ENCODE measurements at regions not wholly inside any gene's neighbourhood (a gene's known extent, or its start where the extent isn't known, plus 50 kb on each side); places are given as distances from the start of the nearest gene placed in this dataset.

DNA sequence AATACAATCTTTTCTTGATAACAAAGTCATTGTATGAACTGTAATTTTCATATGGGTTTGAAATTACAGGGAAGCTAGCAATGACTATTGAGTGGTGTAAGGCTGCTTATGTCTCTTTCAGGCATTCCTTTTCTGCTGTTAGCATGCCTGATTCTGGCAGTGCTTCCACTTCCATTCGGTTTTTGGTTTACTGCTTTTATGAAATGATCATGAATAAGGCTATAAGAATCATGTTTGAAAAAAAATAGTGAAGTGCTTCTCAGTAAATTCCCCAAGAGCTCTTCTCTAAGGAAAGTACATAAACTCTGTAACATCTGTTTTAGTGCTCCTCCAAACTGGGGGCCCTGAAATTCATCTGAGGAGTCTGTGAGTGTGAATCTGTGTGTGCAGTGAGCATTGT lies 434.0 kb upstream of the RGS6 start:
- no peak overlapping the region for H2BK20ac ChIP-seq (ENCODE audit: low read depth, low read length, poor library complexity, severe bottlenecking)
- H3K4ac ChIP-seq (ENCODE audit: low read depth, low read length): no peak overlapping the region
- peaks cover 2% of the 10 kb centered on the region; the same call in 1 of the 2 replicates for H3K79me2 ChIP-seq (ENCODE audit: insufficient read depth, low read length)
- no peak overlapping the region for H2BK5ac ChIP-seq (ENCODE audit: insufficient read length, low read length)
- H3K23ac ChIP-seq (ENCODE audit: insufficient read length, low read depth, low read length): no peak overlapping the region
- no peak overlapping the region for H3K9ac ChIP-seq (ENCODE audit: extremely low read depth, insufficient read length, low read length)
- no peak for DNase-seq
- no peak overlapping the region for H3K18ac ChIP-seq (ENCODE audit: insufficient read length, low read depth, low read length)
- no peak overlapping the region for H3K27ac ChIP-seq (ENCODE audit: insufficient read length, low read depth, low read length)
- TF ChIP-seq, protein P1, sequence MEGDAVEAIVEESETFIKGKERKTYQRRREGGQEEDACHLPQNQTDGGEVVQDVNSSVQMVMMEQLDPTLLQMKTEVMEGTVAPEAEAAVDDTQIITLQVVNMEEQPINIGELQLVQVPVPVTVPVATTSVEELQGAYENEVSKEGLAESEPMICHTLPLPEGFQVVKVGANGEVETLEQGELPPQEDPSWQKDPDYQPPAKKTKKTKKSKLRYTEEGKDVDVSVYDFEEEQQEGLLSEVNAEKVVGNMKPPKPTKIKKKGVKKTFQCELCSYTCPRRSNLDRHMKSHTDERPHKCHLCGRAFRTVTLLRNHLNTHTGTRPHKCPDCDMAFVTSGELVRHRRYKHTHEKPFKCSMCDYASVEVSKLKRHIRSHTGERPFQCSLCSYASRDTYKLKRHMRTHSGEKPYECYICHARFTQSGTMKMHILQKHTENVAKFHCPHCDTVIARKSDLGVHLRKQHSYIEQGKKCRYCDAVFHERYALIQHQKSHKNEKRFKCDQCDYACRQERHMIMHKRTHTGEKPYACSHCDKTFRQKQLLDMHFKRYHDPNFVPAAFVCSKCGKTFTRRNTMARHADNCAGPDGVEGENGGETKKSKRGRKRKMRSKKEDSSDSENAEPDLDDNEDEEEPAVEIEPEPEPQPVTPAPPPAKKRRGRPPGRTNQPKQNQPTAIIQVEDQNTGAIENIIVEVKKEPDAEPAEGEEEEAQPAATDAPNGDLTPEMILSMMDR (conservative IDR thresholded peaks at IDR 0.05): no peak
- Mint-ChIP-seq H3K27me3 (ENCODE audit: low read depth) (no peaks in the 10 kb centered on the region), H3K27ac (peak overlapping the region in 1 of 3 experiments; percentile 65; a peak in 2 of 7 replicates), H3K36me3 (ENCODE audit: insufficient read depth in 1 of 3, low read depth in 3 of 3) (peaks cover 0 to 4% (median 0%) of the 10 kb centered on the region in 3 experiments; a peak in 1 of 7 replicates), H3K9me3 (no peaks in the 10 kb centered on the region), H3K4me3 (no peak overlapping the region), H3K4me1 (peaks cover 6 to 17% of the 10 kb centered on the region in 2 experiments; a peak in 3 of 4 replicates)
- H3K14ac ChIP-seq (ENCODE audit: insufficient read depth, low read length): no peak overlapping the region
- no peaks in the 10 kb centered on the region for H3K27me3 ChIP-seq (ENCODE audit: insufficient read depth, low read length)
- H4K8ac ChIP-seq (replicated peaks; ENCODE audit: insufficient read length, low read depth, low read length): no peak overlapping the region
- H4K91ac ChIP-seq (ENCODE audit: insufficient read length, low read depth, low read length): no peak overlapping the region
- no peak overlapping the region for H2AFZ ChIP-seq (ENCODE audit: low read length)
- H3K56ac ChIP-seq (ENCODE audit: insufficient read length, low read depth, low read length): no peak overlapping the region
- no peak overlapping the region for H2AK5ac ChIP-seq (ENCODE audit: insufficient read length, low read length)
- no CpG with 5 or more reads among the region's 1 CpG for WGBS (ENCODE audit: extremely low coverage, insufficient read length, low lambda C conversion rate)
- H3K4me2 ChIP-seq (ENCODE audit: insufficient read depth, insufficient read length, low read length): no peak overlapping the region
- no peaks in the 10 kb centered on the region for H4K20me1 ChIP-seq (ENCODE audit: control insufficient read depth, insufficient read depth, insufficient read length)
- no peaks in the 10 kb centered on the region; the same call in 1 of the 2 replicates for H3K4me1 ChIP-seq (ENCODE audit: insufficient read depth, low read length)
- no peak overlapping the region for H2BK15ac ChIP-seq (ENCODE audit: low read depth, low read length)
- no peak overlapping the region for H3T11ph ChIP-seq (ENCODE audit: low read length)
- peaks cover 2% of the 10 kb centered on the region for H3K79me1 ChIP-seq (ENCODE audit: insufficient read depth, low read depth, low read length, poor library complexity, severe bottlenecking)
- no peak overlapping the region for H2BK120ac ChIP-seq (ENCODE audit: low read depth, low read length, poor library complexity, severe bottlenecking)
- H2BK12ac ChIP-seq (ENCODE audit: insufficient read length, low read depth, low read length): no peak overlapping the region
- H4K5ac ChIP-seq (ENCODE audit: insufficient read length, low read depth, low read length): no peak overlapping the region
- H3K9me3 ChIP-seq (ENCODE audit: control insufficient read depth, low read depth, low read length): no peaks in the 10 kb centered on the region
- no peaks in the 10 kb centered on the region for H3K23me2 ChIP-seq (ENCODE audit: insufficient read length, low read depth, low read length, poor library complexity, severe bottlenecking)
